CD4-positive, alpha-beta T cell treated with Interleukin-4 for 1 hour (primary cell): ENCODE measurements at regions not wholly inside any gene's neighbourhood (a gene's known extent, or its start where the extent isn't known, plus 50 kb on each side); places are given as distances from the start of the nearest gene placed in this dataset.

ENCODE experiments used
- DNase-seq, 2 donors: peaks; one replicate each; pipeline ENCODE4 v3.0.0-alpha.2; 2020 to 2022

- DNase-seq, result no peak
These were observed 51.2 kb upstream of the PCBD1 start for GRCh38 chr10:70939441-70940003.

- no peak for DNase-seq
These were observed 52.6 kb upstream of the PCBD1 start for GRCh38 chr10:70940834-70941568.

GRCh38 chr10:70942125-70942524 lies 53.8 kb upstream of the PCBD1 start:
- no peak for DNase-seq

- no peak for DNase-seq
These were observed 54.4 kb upstream of the PCBD1 start for GRCh38 chr10:70942725-70943124.

- DNase-seq, result no peak
These were observed 54.9 kb upstream of the PCBD1 start for GRCh38 chr10:70943249-70943648.

GRCh38 chr10:70943841-70944466 lies 55.6 kb upstream of the PCBD1 start:
- DNase-seq, result no peak

- no peak for DNase-seq
These were observed 61.7 kb upstream of the PCBD1 start for GRCh38 chr10:70950037-70950436.

GRCh38 chr10:70950801-70951200 lies 62.4 kb upstream of the PCBD1 start:
- DNase-seq, result no peak

GRCh38 chr10:70952401-70952800 lies 64.0 kb upstream of the PCBD1 start:
- DNase-seq, result no peak

GRCh38 chr10:70952921-70953320 lies 64.6 kb upstream of the PCBD1 start:
- DNase-seq, result no peak

GRCh38 chr10:70954381-70955176 lies 66.2 kb upstream of the PCBD1 start:
- DNase-seq, result no peak

- DNase-seq, result no peak
These were observed 67.8 kb upstream of the PCBD1 start for GRCh38 chr10:70956029-70956759.

GRCh38 chr10:70958396-70958795 lies 70.0 kb upstream of the PCBD1 start:
- DNase-seq, result no peak

GRCh38 chr10:70960316-70960715 lies 72.0 kb upstream of the PCBD1 start:
- DNase-seq, result no peak

- DNase-seq, result no peak
These were observed 72.6 kb upstream of the PCBD1 start for GRCh38 chr10:70960783-70961570.

GRCh38 chr10:70962686-70963085 lies 74.3 kb upstream of the PCBD1 start:
- no peak for DNase-seq

- DNase-seq, result no peak
These were observed 74.9 kb upstream of the PCBD1 start for GRCh38 chr10:70963271-70963670.

GRCh38 chr10:70964245-70964644 lies 75.9 kb upstream of the PCBD1 start:
- DNase-seq, result no peak

GRCh38 chr10:70964881-70965280 lies 76.5 kb upstream of the PCBD1 start:
- DNase-seq, result no peak

GRCh38 chr10:70965566-70965965 lies 77.2 kb upstream of the PCBD1 start:
- no peak for DNase-seq

- DNase-seq, result no peak
These were observed 78.5 kb upstream of the PCBD1 start for GRCh38 chr10:70966646-70967553.
